K562 (cell line): ENCODE measurements at regions not wholly inside any gene's neighbourhood (a gene's known extent, or its start where the extent isn't known, plus 50 kb on each side); places are given as distances from the start of the nearest gene placed in this dataset.

ENCODE experiments used
- ATAC-seq: fragments of 200-7000 bp; cut with Tn5 transposase; 3 replicates; pipeline ENCODE4 v1.9.1; 2020; ENCODE audit warnings: moderate library complexity
- BruUV-seq: library from RNA; stranded (reverse); fragments of 400-500 nt; replicated peaks from 2 replicates; lab custom pipeline; 2021; lab: Mats Ljungman, UMichigan
- CTCF ChIA-PET: fragments of 300-600 bp; formaldehyde crosslinking; extraction: SDS; loops from one replicate; lab custom pipeline; 2021; ENCODE audit warnings: low intra/inter-chr PET ratio; lab: Yijun Ruan, JAX
- POLR2A ChIA-PET: fragments of 300-600, 350-650 bp; sonication (Branson Sonifier 250); formaldehyde crosslinking; extraction: SDS; loops from one replicate; lab custom pipeline; 2021; ENCODE audit warnings: antibody characterized with exemption, inconsistent platforms; lab: Yijun Ruan, JAX
- DNase-seq, 4 experiments: peaks; one replicate each; pipeline versions ENCODE4 v3.0.0 to v3.0.0-alpha.2; 2011 to 2018; ENCODE audit warnings: low spot score in 3 of 4, mixed read lengths in 3 of 4; ENCODE audit errors: extremely low read depth in 1 of 4
- FAIRE-seq: peaks from 2 replicates; lab custom pipeline; 2011; peaks lifted over from hg19 to GRCh38; lab: Jason Lieb, UNC
- H2AFZ ChIP-seq: 2 replicates; pipeline ENCODE4 v1.6.0; 2011; ENCODE audit warnings: low read depth, low read length, control low read depth, inconsistent platforms
- H3K27ac ChIP-seq: fragments of 200-600 bp; 3 replicates; pipeline ENCODE4 v1.8.0; 2011; ENCODE audit warnings: low read depth, mild to moderate bottlenecking, control low read depth, inconsistent platforms, low read length, moderate library complexity, mixed read lengths; ENCODE audit errors: extremely low read depth
- H3K27me3 ChIP-seq, 2 experiments: fragments of 300-600 bp in 1 of 2; 2 replicates in 1 of 2; 3 replicates in 1 of 2; pipeline versions ENCODE4 v1.6.0 to v1.8.0; 2011; ENCODE audit warnings: inconsistent platforms in 2 of 2, low read length in 2 of 2, mild to moderate bottlenecking in 1 of 2, mixed read lengths in 1 of 2, moderate library complexity in 1 of 2; ENCODE audit not compliant: control insufficient read depth in 2 of 2, insufficient read depth in 2 of 2
- H3K36me3 ChIP-seq: fragments of 300-600 bp; 3 replicates; pipeline ENCODE4 v1.8.0; 2011; ENCODE audit warnings: mild to moderate bottlenecking, low read length, inconsistent platforms; ENCODE audit not compliant: control insufficient read depth, insufficient read depth
- H3K4me1 ChIP-seq, 2 experiments: fragments of 200-600 bp in 1 of 2; replicated peaks in 1 of 2; 2 replicates in 1 of 2; 3 replicates in 1 of 2; pipeline versions ENCODE4 v1.5.1 to v1.8.0; 2011; ENCODE audit warnings: inconsistent platforms in 2 of 2, low read length in 2 of 2, mild to moderate bottlenecking in 1 of 2, mixed read lengths in 1 of 2, moderate library complexity in 1 of 2; ENCODE audit not compliant: control insufficient read depth in 2 of 2, insufficient read depth in 2 of 2
- H3K4me2 ChIP-seq: 2 replicates; pipeline ENCODE4 v1.6.1; 2011; ENCODE audit warnings: low read length, control low read depth, inconsistent platforms, mixed read lengths; ENCODE audit not compliant: insufficient read depth
- H3K4me3 ChIP-seq: fragments of 200-600 bp; sonication (generic), shearing (Covaris generic); 2 replicates; pipeline ENCODE4 v1.5.1; 2016; ENCODE audit warnings: control low read depth, inconsistent platforms
- H3K79me2 ChIP-seq: fragments of 200-600 bp; 3 replicates; pipeline ENCODE4 v1.8.0; 2011; ENCODE audit warnings: low read length, inconsistent platforms; ENCODE audit not compliant: control insufficient read depth, insufficient read depth
- H3K9ac ChIP-seq, 2 experiments: 2 replicates each; pipeline versions ENCODE4 v1.6.0 to v1.6.1; 2011; ENCODE audit warnings: low read depth in 2 of 2, low read length in 2 of 2, control low read depth in 1 of 2, inconsistent platforms in 1 of 2, mild to moderate bottlenecking in 1 of 2, mixed read lengths in 1 of 2; ENCODE audit not compliant: insufficient read depth in 1 of 2
- H3K9me1 ChIP-seq: one replicate; pipeline ENCODE4 v1.6.0; 2011; ENCODE audit warnings: inconsistent platforms, mild to moderate bottlenecking, low read length, moderate library complexity; ENCODE audit not compliant: control insufficient read depth, insufficient read depth
- H3K9me3 ChIP-seq: replicated peaks from 2 replicates; pipeline ENCODE4 v1.5.1; 2011; ENCODE audit warnings: low read depth, low read length, inconsistent platforms; ENCODE audit not compliant: control insufficient read depth, insufficient read depth
- H4K20me1 ChIP-seq: replicated peaks from 2 replicates; pipeline ENCODE4 v1.6.1; 2011; ENCODE audit warnings: low read length, inconsistent platforms, mixed read lengths; ENCODE audit not compliant: control insufficient read depth, insufficient read depth
- ELF1 ChIP-seq: fragments of 200-800 bp; sonication (Bioruptor generic); IDR thresholded peaks from 2 replicates; pipeline ENCODE4 v1.6.1; 2016; ENCODE audit warnings: missing genetic modification characterization, missing compliant biosample characterization
- GATAD2A ChIP-seq: fragments of 450-650 bp; IDR thresholded peaks from 2 replicates; pipeline ENCODE4 v1.6.1; 2017
- GTF2B ChIP-seq: IDR thresholded peaks from 2 replicates; pipeline ENCODE4 v1.6.1; 2011; ENCODE audit not compliant: insufficient read length; ENCODE audit errors: extremely low read depth
- HEY1 ChIP-seq: fragments of 250-450 bp; sonication (Bioruptor Pico); IDR thresholded peaks from 2 replicates; pipeline ENCODE4 v1.5.0; 2020; ENCODE audit warnings: mild to moderate bottlenecking, moderate library complexity, borderline replicate concordance
- HNRNPLL ChIP-seq: fragments of 200-400 bp; formaldehyde crosslinking; IDR thresholded peaks from 2 replicates; pipeline ENCODE4 v1.6.1; 2017; ENCODE audit warnings: low read length, low read depth, mild to moderate bottlenecking; ENCODE audit not compliant: poor library complexity, severe bottlenecking
- MAFF ChIP-seq: IDR thresholded peaks from 2 replicates; pipeline ENCODE4 v1.6.1; 2012; ENCODE audit warnings: low read length, improper control_type of control experiment
- MCM5 ChIP-seq: fragments of 450-650 bp; IDR thresholded peaks from 2 replicates; pipeline ENCODE4 v1.6.1; 2016; ENCODE audit warnings: low read depth
- NFYB ChIP-seq: IDR thresholded peaks from 2 replicates; pipeline ENCODE4 v1.6.1; 2011; ENCODE audit warnings: mild to moderate bottlenecking, moderate library complexity; ENCODE audit not compliant: insufficient read length; ENCODE audit errors: extremely low read depth
- POU5F1 ChIP-seq: fragments of 150-350 bp; IDR thresholded peaks from 2 replicates; pipeline ENCODE4 v1.6.1; 2014; ENCODE audit warnings: borderline replicate concordance, low read length, low read depth, mild to moderate bottlenecking; ENCODE audit not compliant: partially characterized antibody
- TBL1XR1 ChIP-seq, 2 experiments: IDR thresholded peaks; 2 replicates each; pipeline ENCODE4 v1.6.1; 2012; ENCODE audit warnings: improper control_type of control experiment in 2 of 2, low read length in 2 of 2, mild to moderate bottlenecking in 1 of 2
- TRIM24 ChIP-seq, 2 experiments: fragments of 450-650 bp; IDR thresholded peaks; 2 replicates each; pipeline ENCODE4 v1.6.1; 2016
- ZNF57 ChIP-seq: fragments of 450-650 bp; formaldehyde crosslinking; IDR thresholded peaks from 2 replicates; pipeline ENCODE4 v1.4.0; 2020; ENCODE audit warnings: mild to moderate bottlenecking, moderate library complexity
- WGBS: fragments of 100-300 bp; shearing (Covaris generic); methylation state at CpG from one replicate; pipeline ENCODE4 v1.1.6; 2016; ENCODE audit warnings: low coverage, mixed read lengths; ENCODE audit not compliant: insufficient coverage; ENCODE audit errors: missing lambda C conversion rate; 5-methylcytosine and 5-hydroxymethylcytosine counted together
- in situ Hi-C: fragments of 300-500 bp; cut with MboI; formaldehyde crosslinking; loops from 4 replicates; pipeline ENCODE4 v1.15.0; 2018; ENCODE audit warnings: inconsistent platforms, mixed read lengths
- intact Hi-C: fragments of 100-400 bp; cut with micrococcal nuclease; formaldehyde crosslinking; loops from 2 replicates; pipeline ENCODE4 v1.14.2; 2022
- TF ChIP-seq, protein P1 (sequence below): IDR thresholded peaks from 2 replicates; pipeline ENCODE4 v1.6.1; 2011; ENCODE audit warnings: borderline replicate concordance, low read depth, mild to moderate bottlenecking, moderate library complexity, low read length; ENCODE audit not compliant: insufficient read depth, poor library complexity, severe bottlenecking
- TF ChIP-seq, protein P2 (sequence below): sonication (generic); formaldehyde crosslinking; IDR thresholded peaks from 2 replicates; pipeline ENCODE4 v1.8.1; 2023; ENCODE audit warnings: mild to moderate bottlenecking, missing genetic modification reagents
- TF ChIP-seq, protein P3 (sequence below): sonication (generic); formaldehyde crosslinking; IDR thresholded peaks from 2 replicates; pipeline ENCODE4 v1.8.0; 2022; ENCODE audit warnings: mild to moderate bottlenecking, missing genetic modification reagents

- H3K9me1 ChIP-seq = no peaks in the 10 kb centered on the region
- 0% methylated on average over 6 of the region's 6 CpGs for WGBS
- BruUV-seq = no TSS peak
- no peak overlapping the region for H2AFZ ChIP-seq
- no peak overlapping the region for H3K4me3 ChIP-seq
- ATAC-seq (no peak), DNase-seq (no peak), FAIRE-seq (no peak)
- ChIA-PET POLR2A (no interaction called here), CTCF (no interaction called here)
- H3K36me3 ChIP-seq = no peaks in the 10 kb centered on the region
- in situ Hi-C loops = no loop called here
- intact Hi-C loops = no loop called here
- no peak overlapping the region for H3K9ac ChIP-seq
- H3K4me1 ChIP-seq = no peaks in the 10 kb centered on the region
- H3K9me3 ChIP-seq = no peaks in the 10 kb centered on the region
- H3K4me2 ChIP-seq = no peak overlapping the region
- no peaks in the 10 kb centered on the region for H3K79me2 ChIP-seq
- no peaks in the 10 kb centered on the region for H3K27me3 ChIP-seq
- no peaks in the 10 kb centered on the region for H4K20me1 ChIP-seq
- no peak overlapping the region for H3K27ac ChIP-seq
- TF ChIP-seq HEY1 (no peak), HNRNPLL (no peak), GTF2B (no peak), TBL1XR1 (IDR thresholded peaks at IDR 0.05; ENCODE audit: low read length in 2 of 2) (no peak), MCM5 (no peak), GATAD2A (no peak), ELF1 (tag) (no peak), MAFF (no peak), NFYB (no peak), ZNF57 (CRISPR knock-in tag) (no peak), TRIM24 (IDR thresholded peaks at IDR 0.05) (no peak), POU5F1 (no peak)
- TF ChIP-seq, protein P1, sequence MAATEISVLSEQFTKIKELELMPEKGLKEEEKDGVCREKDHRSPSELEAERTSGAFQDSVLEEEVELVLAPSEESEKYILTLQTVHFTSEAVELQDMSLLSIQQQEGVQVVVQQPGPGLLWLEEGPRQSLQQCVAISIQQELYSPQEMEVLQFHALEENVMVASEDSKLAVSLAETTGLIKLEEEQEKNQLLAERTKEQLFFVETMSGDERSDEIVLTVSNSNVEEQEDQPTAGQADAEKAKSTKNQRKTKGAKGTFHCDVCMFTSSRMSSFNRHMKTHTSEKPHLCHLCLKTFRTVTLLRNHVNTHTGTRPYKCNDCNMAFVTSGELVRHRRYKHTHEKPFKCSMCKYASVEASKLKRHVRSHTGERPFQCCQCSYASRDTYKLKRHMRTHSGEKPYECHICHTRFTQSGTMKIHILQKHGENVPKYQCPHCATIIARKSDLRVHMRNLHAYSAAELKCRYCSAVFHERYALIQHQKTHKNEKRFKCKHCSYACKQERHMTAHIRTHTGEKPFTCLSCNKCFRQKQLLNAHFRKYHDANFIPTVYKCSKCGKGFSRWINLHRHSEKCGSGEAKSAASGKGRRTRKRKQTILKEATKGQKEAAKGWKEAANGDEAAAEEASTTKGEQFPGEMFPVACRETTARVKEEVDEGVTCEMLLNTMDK = no peak
- TF ChIP-seq, protein P2, sequence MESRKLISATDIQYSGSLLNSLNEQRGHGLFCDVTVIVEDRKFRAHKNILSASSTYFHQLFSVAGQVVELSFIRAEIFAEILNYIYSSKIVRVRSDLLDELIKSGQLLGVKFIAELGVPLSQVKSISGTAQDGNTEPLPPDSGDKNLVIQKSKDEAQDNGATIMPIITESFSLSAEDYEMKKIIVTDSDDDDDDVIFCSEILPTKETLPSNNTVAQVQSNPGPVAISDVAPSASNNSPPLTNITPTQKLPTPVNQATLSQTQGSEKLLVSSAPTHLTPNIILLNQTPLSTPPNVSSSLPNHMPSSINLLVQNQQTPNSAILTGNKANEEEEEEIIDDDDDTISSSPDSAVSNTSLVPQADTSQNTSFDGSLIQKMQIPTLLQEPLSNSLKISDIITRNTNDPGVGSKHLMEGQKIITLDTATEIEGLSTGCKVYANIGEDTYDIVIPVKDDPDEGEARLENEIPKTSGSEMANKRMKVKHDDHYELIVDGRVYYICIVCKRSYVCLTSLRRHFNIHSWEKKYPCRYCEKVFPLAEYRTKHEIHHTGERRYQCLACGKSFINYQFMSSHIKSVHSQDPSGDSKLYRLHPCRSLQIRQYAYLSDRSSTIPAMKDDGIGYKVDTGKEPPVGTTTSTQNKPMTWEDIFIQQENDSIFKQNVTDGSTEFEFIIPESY (CRISPR knock-in tag) = no peak
- TF ChIP-seq, protein P3, sequence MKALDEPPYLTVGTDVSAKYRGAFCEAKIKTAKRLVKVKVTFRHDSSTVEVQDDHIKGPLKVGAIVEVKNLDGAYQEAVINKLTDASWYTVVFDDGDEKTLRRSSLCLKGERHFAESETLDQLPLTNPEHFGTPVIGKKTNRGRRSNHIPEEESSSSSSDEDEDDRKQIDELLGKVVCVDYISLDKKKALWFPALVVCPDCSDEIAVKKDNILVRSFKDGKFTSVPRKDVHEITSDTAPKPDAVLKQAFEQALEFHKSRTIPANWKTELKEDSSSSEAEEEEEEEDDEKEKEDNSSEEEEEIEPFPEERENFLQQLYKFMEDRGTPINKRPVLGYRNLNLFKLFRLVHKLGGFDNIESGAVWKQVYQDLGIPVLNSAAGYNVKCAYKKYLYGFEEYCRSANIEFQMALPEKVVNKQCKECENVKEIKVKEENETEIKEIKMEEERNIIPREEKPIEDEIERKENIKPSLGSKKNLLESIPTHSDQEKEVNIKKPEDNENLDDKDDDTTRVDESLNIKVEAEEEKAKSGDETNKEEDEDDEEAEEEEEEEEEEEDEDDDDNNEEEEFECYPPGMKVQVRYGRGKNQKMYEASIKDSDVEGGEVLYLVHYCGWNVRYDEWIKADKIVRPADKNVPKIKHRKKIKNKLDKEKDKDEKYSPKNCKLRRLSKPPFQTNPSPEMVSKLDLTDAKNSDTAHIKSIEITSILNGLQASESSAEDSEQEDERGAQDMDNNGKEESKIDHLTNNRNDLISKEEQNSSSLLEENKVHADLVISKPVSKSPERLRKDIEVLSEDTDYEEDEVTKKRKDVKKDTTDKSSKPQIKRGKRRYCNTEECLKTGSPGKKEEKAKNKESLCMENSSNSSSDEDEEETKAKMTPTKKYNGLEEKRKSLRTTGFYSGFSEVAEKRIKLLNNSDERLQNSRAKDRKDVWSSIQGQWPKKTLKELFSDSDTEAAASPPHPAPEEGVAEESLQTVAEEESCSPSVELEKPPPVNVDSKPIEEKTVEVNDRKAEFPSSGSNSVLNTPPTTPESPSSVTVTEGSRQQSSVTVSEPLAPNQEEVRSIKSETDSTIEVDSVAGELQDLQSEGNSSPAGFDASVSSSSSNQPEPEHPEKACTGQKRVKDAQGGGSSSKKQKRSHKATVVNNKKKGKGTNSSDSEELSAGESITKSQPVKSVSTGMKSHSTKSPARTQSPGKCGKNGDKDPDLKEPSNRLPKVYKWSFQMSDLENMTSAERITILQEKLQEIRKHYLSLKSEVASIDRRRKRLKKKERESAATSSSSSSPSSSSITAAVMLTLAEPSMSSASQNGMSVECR (CRISPR knock-in tag) = no peak
These were observed 477.9 kb downstream of the ICE1 start for GRCh38 chr5:5900350-5900749.
